AG09309 (cell line): ENCODE measurements at regions not wholly inside any gene's neighbourhood (a gene's known extent, or its start where the extent isn't known, plus 50 kb on each side); places are given as distances from the start of the nearest gene placed in this dataset.
A peak's percentile ranks its signal among the peaks of the same experiment; 100 is the strongest.
"Not testable (repeated sequence)": the region's sequence is repeated elsewhere in the genome, so short reads cannot be mapped to it uniquely, and the experiment has no call there.

Experiments used
- DNase-seq: peaks from one replicate; pipeline ENCODE4 v3.0.0-alpha.2; 2010; ENCODE audit warnings: low read depth
- H3K4me3 ChIP-seq: 2 replicates; pipeline ENCODE4 v1.5.1; 2011; ENCODE audit warnings: mild to moderate bottlenecking, low read depth, low read length, moderate library complexity; ENCODE audit not compliant: control insufficient read depth
- CTCF ChIP-seq: IDR thresholded peaks from 2 replicates; pipeline ENCODE4 v1.5.1; 2011; ENCODE audit warnings: mild to moderate bottlenecking, low read depth, low read length, inconsistent platforms; ENCODE audit not compliant: insufficient read depth, control insufficient read depth; ENCODE audit errors: missing control alignments

- TF ChIP-seq CTCF: no peak
- no peak overlapping the region for H3K4me3 ChIP-seq
- no peak for DNase-seq
Measured at GRCh38 chr3:86849991-86850390, 141.0 kb downstream of the VGLL3 start.

- H3K4me3 ChIP-seq: no peak overlapping the region
- no peak for DNase-seq
- TF ChIP-seq CTCF: no peak
Measured at GRCh38 chr3:86845726-86846125, 145.2 kb downstream of the VGLL3 start.

- TF ChIP-seq CTCF: no peak
- no peak overlapping the region for H3K4me3 ChIP-seq
- no peak for DNase-seq
Measured at GRCh38 chr3:86838927-86839326, 152.0 kb downstream of the VGLL3 start.

- no peak overlapping the region for H3K4me3 ChIP-seq
- no peak for DNase-seq
- no peak for TF ChIP-seq CTCF
Measured at GRCh38 chr3:86837871-86838270, 153.1 kb downstream of the VGLL3 start.

GRCh38 chr3:86830566-86830965 is 160.4 kb downstream of the VGLL3 start:
- DNase-seq: peak; percentile 63

GRCh38 chr3:86828751-86829150 is 162.2 kb downstream of the VGLL3 start:
- H3K4me3 ChIP-seq: no peak overlapping the region
- no peak for DNase-seq
- no peak for TF ChIP-seq CTCF

More at GRCh38 chr3:86830566-86830965, 160.4 kb downstream of the VGLL3 start:
- no peak overlapping the region for H3K4me3 ChIP-seq
- no peak for TF ChIP-seq CTCF

GRCh38 chr3:86827582-86827981 is 163.4 kb downstream of the VGLL3 start:
- not testable (repeated sequence) for H3K4me3 ChIP-seq, DNase-seq
